ENCODE measurements at regions not wholly inside any gene's neighbourhood (a gene's known extent, or its start where the extent isn't known, plus 50 kb on each side); places are given as distances from the start of the nearest gene placed in this dataset.

DNA sequence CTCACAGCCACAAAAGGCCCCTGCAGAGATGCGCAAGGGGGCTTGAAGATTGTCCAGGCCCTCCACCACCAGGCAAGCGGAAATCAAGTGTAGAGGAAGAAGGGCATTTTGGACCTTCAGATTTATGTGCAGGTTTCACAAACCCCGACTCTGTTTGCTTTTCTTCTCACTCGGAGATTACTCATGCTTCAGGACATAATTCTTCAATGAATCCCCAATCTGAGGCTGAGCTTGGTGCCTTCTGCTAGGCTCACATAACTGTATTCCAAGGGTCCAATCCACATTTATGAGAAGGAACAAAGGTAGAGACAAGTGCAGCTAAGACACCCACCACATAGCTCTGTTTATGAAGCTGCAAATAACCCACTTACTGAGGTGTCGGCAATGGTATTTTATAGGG, 50.6 kb upstream of the NMNAT3 start:
- TF ChIP-seq POLR2AphosphoS5 (IDR thresholded peaks at IDR 0.05; ENCODE audit: low read depth, low read length) (no peak), FOXP2 (optimal IDR thresholded peaks at IDR 0.05; ENCODE audit: borderline replicate concordance, extremely low read depth, extremely low read length, insufficient read depth) (no peak), SIN3A (IDR thresholded peaks at IDR 0.05; ENCODE audit: borderline replicate concordance, insufficient read depth, low read length) (no peak), TAF1 (IDR thresholded peaks at IDR 0.05; ENCODE audit: borderline replicate concordance, insufficient read depth, low read length) (no peak)
- TF ChIP-seq, protein P1, sequence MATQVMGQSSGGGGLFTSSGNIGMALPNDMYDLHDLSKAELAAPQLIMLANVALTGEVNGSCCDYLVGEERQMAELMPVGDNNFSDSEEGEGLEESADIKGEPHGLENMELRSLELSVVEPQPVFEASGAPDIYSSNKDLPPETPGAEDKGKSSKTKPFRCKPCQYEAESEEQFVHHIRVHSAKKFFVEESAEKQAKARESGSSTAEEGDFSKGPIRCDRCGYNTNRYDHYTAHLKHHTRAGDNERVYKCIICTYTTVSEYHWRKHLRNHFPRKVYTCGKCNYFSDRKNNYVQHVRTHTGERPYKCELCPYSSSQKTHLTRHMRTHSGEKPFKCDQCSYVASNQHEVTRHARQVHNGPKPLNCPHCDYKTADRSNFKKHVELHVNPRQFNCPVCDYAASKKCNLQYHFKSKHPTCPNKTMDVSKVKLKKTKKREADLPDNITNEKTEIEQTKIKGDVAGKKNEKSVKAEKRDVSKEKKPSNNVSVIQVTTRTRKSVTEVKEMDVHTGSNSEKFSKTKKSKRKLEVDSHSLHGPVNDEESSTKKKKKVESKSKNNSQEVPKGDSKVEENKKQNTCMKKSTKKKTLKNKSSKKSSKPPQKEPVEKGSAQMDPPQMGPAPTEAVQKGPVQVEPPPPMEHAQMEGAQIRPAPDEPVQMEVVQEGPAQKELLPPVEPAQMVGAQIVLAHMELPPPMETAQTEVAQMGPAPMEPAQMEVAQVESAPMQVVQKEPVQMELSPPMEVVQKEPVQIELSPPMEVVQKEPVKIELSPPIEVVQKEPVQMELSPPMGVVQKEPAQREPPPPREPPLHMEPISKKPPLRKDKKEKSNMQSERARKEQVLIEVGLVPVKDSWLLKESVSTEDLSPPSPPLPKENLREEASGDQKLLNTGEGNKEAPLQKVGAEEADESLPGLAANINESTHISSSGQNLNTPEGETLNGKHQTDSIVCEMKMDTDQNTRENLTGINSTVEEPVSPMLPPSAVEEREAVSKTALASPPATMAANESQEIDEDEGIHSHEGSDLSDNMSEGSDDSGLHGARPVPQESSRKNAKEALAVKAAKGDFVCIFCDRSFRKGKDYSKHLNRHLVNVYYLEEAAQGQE (IDR thresholded peaks at IDR 0.05; ENCODE audit: insufficient read depth in 1 of 2, low read depth in 2 of 2, low read length in 2 of 2) = no peak

Data from PFSK-1 (cell line).